ENCODE measurements at regions not wholly inside any gene's neighbourhood (a gene's known extent, or its start where the extent isn't known, plus 50 kb on each side); places are given as distances from the start of the nearest gene placed in this dataset.
A peak's percentile ranks its signal among the peaks of the same experiment; 100 is the strongest.

DNA sequence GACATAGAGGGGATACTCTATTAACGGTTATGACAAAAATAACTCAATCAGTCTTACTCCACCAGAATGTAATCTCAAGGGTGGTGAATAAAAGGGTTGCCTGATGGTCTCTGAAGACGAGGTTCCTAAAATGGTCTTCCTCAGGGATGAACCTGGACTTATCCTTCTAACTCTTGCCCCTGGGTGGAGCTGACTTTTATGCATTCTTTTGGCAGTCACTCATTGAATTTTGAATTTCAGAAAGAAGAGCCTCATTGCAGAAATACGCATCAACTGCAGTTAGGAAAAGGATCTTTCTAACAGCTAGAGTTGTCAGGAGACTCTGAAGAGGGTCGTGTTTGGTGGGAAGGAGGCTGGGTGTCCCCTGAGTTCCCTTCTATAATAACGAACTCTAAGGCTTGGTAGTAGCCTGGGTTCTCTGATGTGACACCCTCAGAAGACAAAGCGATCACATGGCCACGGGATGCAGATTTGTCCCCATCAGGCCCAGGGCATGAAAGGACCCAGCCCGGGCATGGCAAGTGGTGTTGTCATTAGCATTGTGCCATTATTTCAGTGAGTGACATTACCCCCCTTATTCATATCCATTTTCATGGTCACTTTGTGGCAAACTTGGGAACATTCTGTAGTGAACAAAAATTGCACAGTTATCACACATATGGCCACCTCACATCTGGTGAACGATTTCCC, 58.6 kb upstream of the JCAD start:
- in situ Hi-C loops (cut with HindIII; ENCODE audit: low sequenced_read_pairs) = no loop called here
- TF ChIP-seq, protein P1, sequence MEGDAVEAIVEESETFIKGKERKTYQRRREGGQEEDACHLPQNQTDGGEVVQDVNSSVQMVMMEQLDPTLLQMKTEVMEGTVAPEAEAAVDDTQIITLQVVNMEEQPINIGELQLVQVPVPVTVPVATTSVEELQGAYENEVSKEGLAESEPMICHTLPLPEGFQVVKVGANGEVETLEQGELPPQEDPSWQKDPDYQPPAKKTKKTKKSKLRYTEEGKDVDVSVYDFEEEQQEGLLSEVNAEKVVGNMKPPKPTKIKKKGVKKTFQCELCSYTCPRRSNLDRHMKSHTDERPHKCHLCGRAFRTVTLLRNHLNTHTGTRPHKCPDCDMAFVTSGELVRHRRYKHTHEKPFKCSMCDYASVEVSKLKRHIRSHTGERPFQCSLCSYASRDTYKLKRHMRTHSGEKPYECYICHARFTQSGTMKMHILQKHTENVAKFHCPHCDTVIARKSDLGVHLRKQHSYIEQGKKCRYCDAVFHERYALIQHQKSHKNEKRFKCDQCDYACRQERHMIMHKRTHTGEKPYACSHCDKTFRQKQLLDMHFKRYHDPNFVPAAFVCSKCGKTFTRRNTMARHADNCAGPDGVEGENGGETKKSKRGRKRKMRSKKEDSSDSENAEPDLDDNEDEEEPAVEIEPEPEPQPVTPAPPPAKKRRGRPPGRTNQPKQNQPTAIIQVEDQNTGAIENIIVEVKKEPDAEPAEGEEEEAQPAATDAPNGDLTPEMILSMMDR (IDR thresholded peaks at IDR 0.05; ENCODE audit: low read depth, low read length) = no peak
- H3K4me3 ChIP-seq (ENCODE audit: low read depth, low read length) = no peak overlapping the region
- no peak for DNase-seq (ENCODE audit: low read depth, low spot score)

DNA sequence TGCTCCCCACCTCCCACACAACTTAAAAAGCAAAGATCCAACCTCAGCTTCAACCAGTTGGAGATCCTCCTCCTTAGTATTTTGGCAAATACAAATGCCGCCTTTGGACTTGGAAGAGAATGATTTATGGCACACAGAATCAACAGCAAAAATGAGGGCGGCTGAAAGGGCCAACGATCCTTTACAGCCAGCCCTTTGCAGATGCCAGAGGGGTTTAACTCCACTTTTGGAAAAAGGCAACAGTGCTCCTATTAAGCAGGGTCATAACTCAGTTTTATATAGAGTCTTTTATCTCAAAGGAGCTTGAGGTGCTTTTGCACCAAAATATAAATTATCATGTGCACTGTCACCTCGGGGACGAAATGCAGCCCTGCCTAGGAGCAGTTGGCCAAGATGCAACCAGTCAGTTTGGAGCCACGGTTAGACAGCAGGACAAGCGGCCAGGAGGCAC, 56.7 kb upstream of the JCAD start:
- no peak overlapping the region for H3K4me3 ChIP-seq (ENCODE audit: low read depth, low read length)
- DNase-seq (ENCODE audit: low read depth, low spot score) = no peak
- TF ChIP-seq, protein P1 (IDR thresholded peaks at IDR 0.05; ENCODE audit: low read depth, low read length) = no peak
- in situ Hi-C loops (cut with HindIII; ENCODE audit: low sequenced_read_pairs) = no loop called here

DNA sequence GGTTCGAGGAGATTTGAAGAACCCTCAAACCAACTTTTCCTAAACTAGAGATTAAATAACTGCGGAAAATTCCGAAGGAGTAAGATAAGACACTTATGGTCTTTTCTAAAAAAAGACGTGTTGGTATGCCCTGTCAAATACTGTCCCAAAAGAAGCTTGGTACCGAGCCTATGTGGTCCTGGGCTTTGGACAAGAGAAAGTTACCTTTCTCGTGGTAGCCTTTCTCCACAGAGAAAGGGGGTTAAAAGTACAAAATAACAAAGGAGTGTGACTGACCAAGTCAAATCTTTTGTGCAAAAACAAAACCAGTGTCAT, 56.2 kb upstream of the JCAD start:
- no peak for DNase-seq (ENCODE audit: low read depth, low spot score)
- no peak overlapping the region for H3K4me3 ChIP-seq (ENCODE audit: low read depth, low read length)
- in situ Hi-C loops (cut with HindIII; ENCODE audit: low sequenced_read_pairs) = no loop called here
- TF ChIP-seq, protein P1 (IDR thresholded peaks at IDR 0.05; ENCODE audit: low read depth, low read length) = no peak

DNA sequence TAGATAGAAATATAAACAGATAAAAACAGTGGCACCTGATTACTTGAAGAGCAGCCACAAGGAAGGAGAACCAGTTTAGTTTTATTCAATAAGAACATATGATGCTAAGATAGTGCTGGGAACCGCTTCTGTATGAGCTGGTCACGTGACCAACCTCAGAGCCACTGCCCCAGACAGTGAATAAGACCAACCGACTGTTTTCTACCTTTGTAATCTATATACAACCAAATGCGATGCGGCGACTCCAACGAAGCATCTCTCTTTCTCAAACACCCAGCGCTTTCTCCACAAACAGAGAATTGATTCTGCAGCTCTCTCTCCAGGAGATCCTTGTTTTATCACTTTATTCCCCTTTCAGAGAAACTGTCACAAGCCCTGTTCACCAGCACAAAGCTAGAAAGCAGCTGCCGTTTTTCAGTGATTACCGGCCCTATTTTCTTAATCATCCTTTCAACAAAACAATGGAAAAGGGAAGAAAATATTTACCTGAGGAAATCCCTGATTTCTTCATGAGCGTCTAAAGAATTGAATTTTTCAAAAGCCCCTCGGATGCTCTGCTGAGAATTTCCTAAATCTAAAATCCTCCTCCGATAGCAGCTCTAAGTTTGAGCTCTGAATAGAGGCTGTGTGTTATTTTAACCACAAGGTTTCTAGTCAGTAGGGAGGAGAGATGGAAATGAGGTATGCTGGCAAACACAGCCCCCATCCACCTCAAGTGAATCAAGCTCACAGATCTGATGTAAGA, 55.7 kb upstream of the JCAD start:
- H3K4me3 ChIP-seq (ENCODE audit: low read depth, low read length) = peak overlapping the region; percentile 16
- DNase-seq (ENCODE audit: low read depth, low spot score) = peak; percentile 52
- in situ Hi-C loops (cut with HindIII; ENCODE audit: low sequenced_read_pairs) = no loop called here
- TF ChIP-seq, protein P1 (IDR thresholded peaks at IDR 0.05; ENCODE audit: low read depth, low read length) = no peak

DNA sequence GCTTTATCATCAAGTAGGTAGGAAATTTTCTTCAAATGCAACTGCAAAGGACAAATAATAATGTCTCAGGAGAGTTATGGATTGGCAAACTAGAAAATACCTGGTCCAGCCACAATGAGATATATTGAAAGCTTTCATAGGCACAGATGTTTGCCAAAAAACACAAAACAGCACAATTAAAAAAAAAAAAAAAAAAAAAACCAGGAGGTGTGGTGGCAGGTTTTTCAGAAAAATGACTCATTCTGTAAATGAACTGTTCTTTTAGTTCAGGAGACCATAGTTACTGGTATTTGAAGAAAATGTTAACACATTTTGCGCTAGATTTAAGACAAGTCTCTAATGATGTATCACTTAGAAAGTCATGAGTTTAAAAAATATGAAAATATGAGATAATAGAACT, 55.0 kb upstream of the JCAD start:
- in situ Hi-C loops (cut with HindIII; ENCODE audit: low sequenced_read_pairs) = no loop called here
- H3K4me3 ChIP-seq (ENCODE audit: low read depth, low read length) = no peak overlapping the region
- DNase-seq (ENCODE audit: low read depth, low spot score) = no peak
- TF ChIP-seq, protein P1 (IDR thresholded peaks at IDR 0.05; ENCODE audit: low read depth, low read length) = no peak

DNA sequence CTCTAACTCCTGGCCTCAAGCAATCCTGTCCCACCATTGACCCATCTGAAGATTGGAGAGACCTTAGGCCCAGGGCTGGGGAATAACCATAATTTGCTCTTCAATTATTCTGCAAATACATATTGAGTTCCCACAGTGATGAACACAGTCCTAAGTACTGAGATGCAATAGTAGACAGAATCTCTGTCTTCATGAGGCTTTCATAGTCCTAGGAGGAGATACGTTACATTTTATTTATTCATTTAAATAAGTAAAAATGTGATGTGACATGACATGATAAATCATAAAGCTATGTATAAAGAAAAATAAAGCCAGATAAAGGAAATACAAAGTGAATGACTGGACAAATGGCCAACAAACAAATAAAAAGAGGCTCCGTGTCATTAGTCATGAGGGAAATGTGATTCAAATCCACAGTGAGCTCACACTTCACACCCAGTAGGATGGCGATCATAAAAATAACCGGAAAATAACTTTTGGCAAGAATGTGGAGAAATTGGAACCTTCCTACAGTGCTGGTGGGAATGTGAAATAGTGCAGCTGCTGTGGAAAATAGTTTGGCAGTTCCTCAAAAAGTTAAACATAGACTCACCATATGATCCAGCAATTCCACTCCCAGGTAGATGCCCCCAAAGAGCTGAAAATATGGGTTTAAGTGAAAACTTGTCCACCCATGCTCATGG, 52.1 kb upstream of the JCAD start:
- in situ Hi-C loops (cut with HindIII; ENCODE audit: low sequenced_read_pairs) = no loop called here
- DNase-seq (ENCODE audit: low read depth, low spot score) = peak; percentile 81
- TF ChIP-seq, protein P1 (IDR thresholded peaks at IDR 0.05; ENCODE audit: low read depth, low read length) = no peak

More for the DNA sequence above, 52.1 kb upstream of the JCAD start:
- H3K4me3 ChIP-seq (ENCODE audit: low read depth, low read length) = no peak overlapping the region
